GM10248 (cell line): ENCODE measurements at regions not wholly inside any gene's neighbourhood (a gene's known extent, or its start where the extent isn't known, plus 50 kb on each side); places are given as distances from the start of the nearest gene placed in this dataset.

Experiments
- CTCF ChIA-PET: fragments of 300-600 bp; sonication (Branson Sonifier 250); formaldehyde crosslinking; extraction: SDS; loops from one replicate; lab custom pipeline; 2021; ENCODE audit warnings: antibody characterized with exemption; lab: Yijun Ruan, JAX
- POLR2A ChIA-PET: fragments of 350-650 bp; sonication (Branson Sonifier 250); formaldehyde crosslinking; extraction: SDS; loops from one replicate; lab custom pipeline; 2020; ENCODE audit warnings: antibody characterized with exemption; lab: Yijun Ruan, JAX
- DNase-seq: peaks from one replicate; pipeline ENCODE4 v3.0.0; 2012; ENCODE audit errors: extremely low spot score
- CTCF ChIP-seq: IDR thresholded peaks from 2 replicates; pipeline ENCODE4 v1.5.1; 2012; ENCODE audit warnings: mild to moderate bottlenecking, low read depth; ENCODE audit errors: extremely low read depth, missing control alignments, control extremely low read depth

GRCh38 chr2:56715683-56716082, 531.9 kb downstream of the CCDC85A start:
- TF ChIP-seq CTCF, result no peak
- DNase-seq, result no peak
- POLR2A ChIA-PET, result no interaction called here
- CTCF ChIA-PET, result no interaction called here

GRCh38 chr2:56718413-56718812, 534.6 kb downstream of the CCDC85A start:
- CTCF ChIA-PET, result interaction anchor here (1.1 to 1.3 kb wide), 2 partner anchors 15 to 187 kb away, joined by 3 read pairs; no protein-coding TSS in a partner anchor
- no peak for TF ChIP-seq CTCF
- POLR2A ChIA-PET, result no interaction called here
- DNase-seq, result no peak

- TF ChIP-seq CTCF, result no peak
- no peak for DNase-seq
- ChIA-PET CTCF (interaction anchor here (1.7 to 2.3 kb wide), 2 partner anchors 11 to 17 kb away, joined by 4 to 6 read pairs; no protein-coding TSS in a partner anchor), POLR2A (no interaction called here)
Measured at GRCh38 chr2:56729212-56729611, 545.4 kb downstream of the CCDC85A start.

- CTCF ChIA-PET, result interaction anchor here (0.9 to 1.2 kb wide), 2 partner anchors 15 to 25 kb away, joined by 3 read pairs; no protein-coding TSS in a partner anchor
- DNase-seq, result no peak
- no peak for TF ChIP-seq CTCF
- POLR2A ChIA-PET, result no interaction called here
Measured at GRCh38 chr2:56732946-56733345, 549.2 kb downstream of the CCDC85A start.

GRCh38 chr2:56739413-56739812, 555.6 kb downstream of the CCDC85A start:
- no peak for DNase-seq
- CTCF ChIA-PET, result interaction anchor here (1.7 to 2.1 kb wide), 2 partner anchors 9 to 11 kb away, joined by 6 to 8 read pairs; no protein-coding TSS in a partner anchor

GRCh38 chr2:56741601-56742102, 557.9 kb downstream of the CCDC85A start:
- ChIA-PET POLR2A (no interaction called here), CTCF (interaction anchor here (2.7 kb wide), 1 partner anchor 558 kb away, joined by 9 read pairs; the partner anchor contains the start of gene CCDC85A)
- no peak for TF ChIP-seq CTCF
- no peak for DNase-seq

More at GRCh38 chr2:56739413-56739812, 555.6 kb downstream of the CCDC85A start:
- TF ChIP-seq CTCF, result no peak
- POLR2A ChIA-PET, result no interaction called here
